NCI-H446 (cell line): ENCODE measurements at regions not wholly inside any gene's neighbourhood (a gene's known extent, or its start where the extent isn't known, plus 50 kb on each side); places are given as distances from the start of the nearest gene placed in this dataset.
"Not testable (repeated sequence)": the region's sequence is repeated elsewhere in the genome, so short reads cannot be mapped to it uniquely, and the experiment has no call there.

ENCODE experiments used
- DNase-seq, 2 experiments: peaks; one replicate each; lab custom pipeline; 2025; lab: John Stamatoyannopoulos, UW

GRCh38 chr7:52352013-52352981 lies 683.1 kb upstream of the POM121L12 start:
- DNase-seq: no peak

- DNase-seq: no peak
Measured at GRCh38 chr7:52344015-52344414, 691.4 kb upstream of the POM121L12 start.

DNA sequence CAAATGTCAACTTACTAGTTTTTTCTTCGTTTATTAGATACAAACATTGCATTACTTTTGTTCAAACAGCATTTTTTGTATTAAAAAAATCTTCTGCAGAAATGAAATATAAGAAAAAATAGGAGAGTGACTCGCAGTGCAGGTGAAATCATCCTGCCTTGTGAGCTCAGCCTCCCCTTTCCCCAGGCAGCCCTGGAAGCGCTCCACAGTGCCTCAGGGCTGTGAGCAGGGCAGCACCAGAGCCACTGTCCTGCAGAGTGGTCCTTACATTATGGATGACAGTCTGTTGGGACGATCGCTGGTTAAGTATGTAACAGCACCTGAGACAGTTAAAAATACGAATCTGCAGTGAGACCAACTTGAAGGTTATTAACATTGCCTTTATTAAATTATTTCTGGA lies 695.4 kb upstream of the POM121L12 start:
- DNase-seq: no peak

DNA sequence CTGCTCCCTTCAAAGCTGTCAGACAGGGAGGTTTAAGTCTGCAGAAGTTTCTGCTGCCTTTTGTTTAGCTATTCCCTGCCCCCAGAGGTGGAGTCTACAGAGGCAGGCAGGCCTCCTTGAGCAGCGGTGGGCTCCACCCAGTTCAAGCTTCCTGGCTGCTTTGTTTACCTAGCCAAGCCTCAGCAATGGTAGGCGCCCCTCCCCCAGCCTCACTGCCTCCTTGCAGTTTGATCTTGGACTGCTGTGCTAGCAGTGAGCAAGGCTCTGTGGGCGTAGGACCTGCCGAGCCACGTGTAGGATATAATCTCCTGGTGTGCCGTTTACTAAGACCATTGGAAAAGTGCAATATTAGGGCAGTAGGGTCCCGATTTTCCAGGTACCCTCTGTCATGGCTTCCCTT lies 707.1 kb upstream of the POM121L12 start:
- DNase-seq: not testable (repeated sequence)

DNA sequence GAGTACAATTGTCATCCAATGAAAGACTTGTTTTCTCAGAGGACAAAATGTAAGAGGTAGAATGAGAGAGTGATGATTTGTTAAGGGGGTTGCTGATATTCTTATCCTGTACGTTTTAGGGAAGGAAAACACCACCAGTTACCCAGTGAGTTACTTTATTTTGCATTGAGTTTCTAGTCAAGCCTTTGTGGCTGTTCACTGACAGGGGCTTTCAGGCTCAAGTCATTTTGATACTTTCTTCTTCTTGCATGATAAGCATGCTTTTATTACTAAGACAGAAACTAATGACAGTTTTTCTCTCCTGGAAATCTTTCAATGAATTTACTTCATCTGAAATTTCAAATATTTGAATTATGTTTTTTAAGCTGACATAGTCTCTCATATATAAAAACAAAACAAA lies 710.2 kb upstream of the POM121L12 start:
- no peak for DNase-seq

DNA sequence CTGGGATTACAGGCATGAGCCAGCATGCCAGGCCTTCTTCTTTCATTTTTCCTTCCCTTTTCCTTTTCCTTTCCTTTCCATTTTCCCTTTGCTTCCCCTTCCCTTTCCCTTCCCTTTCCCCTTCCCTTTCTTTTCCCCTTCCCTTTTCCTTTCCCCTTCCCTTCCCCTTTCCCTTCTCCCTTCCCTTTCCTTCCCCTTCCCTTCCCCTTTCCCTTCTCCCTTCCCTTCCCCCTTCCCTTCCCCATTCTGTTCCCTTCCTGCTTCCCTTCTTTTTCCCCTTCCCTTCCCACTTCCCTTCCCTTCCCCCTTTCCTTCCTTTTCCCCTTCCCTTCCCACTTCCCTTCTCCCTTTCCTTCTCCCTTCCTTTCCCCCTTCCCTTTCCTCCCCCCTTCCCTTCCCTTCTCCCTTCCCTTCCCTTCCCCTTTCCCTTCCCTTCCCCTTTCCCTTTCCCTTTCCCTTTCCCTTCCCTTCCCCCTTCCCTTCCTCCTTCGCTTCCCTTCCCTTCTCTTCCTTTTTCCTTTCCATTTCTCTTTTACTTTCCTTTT lies 712.2 kb upstream of the POM121L12 start:
- DNase-seq: no peak

DNA sequence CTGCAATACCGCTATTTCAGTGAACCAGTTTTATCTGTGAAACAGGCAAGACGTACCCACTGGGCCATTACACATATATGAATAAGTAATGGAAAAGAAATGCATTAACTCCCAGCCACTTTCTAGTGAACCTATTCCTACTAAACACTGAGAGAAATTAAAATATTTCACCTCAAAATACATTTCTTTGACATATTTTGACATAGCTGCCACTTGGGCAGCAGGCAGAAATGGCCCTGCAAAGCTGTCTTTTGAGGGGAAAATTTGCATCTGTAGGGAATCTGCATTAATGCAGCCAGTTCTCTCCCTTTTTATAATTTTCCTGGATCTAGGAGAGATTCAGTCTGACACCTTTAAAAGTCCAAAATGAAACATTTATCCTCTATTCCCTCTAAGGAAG lies 714.8 kb upstream of the POM121L12 start:
- DNase-seq: no peak

DNA sequence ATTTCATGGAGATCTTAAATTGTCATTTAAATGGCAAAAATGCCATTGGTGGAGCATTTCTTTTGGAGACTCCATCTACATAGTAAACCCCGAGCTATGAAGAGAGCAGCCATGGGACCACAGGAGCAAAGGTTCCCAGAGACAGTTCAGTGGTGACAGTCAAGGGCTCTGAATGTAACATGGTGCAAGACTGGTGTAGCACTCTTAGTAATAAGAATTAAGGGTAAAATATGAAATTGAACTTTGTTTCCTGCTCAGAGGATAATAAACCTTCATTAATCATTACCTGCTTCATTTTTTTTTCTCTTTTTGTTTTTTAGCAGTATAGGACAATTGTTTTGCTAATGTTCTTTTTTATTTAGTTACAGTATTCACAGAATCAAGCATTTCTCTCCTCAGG lies 717.5 kb upstream of the POM121L12 start:
- no peak for DNase-seq

- DNase-seq: no peak
Measured at GRCh38 chr7:52311886-52312285, 723.5 kb upstream of the POM121L12 start.

GRCh38 chr7:52309631-52310030 lies 725.8 kb upstream of the POM121L12 start:
- DNase-seq: no peak

DNA sequence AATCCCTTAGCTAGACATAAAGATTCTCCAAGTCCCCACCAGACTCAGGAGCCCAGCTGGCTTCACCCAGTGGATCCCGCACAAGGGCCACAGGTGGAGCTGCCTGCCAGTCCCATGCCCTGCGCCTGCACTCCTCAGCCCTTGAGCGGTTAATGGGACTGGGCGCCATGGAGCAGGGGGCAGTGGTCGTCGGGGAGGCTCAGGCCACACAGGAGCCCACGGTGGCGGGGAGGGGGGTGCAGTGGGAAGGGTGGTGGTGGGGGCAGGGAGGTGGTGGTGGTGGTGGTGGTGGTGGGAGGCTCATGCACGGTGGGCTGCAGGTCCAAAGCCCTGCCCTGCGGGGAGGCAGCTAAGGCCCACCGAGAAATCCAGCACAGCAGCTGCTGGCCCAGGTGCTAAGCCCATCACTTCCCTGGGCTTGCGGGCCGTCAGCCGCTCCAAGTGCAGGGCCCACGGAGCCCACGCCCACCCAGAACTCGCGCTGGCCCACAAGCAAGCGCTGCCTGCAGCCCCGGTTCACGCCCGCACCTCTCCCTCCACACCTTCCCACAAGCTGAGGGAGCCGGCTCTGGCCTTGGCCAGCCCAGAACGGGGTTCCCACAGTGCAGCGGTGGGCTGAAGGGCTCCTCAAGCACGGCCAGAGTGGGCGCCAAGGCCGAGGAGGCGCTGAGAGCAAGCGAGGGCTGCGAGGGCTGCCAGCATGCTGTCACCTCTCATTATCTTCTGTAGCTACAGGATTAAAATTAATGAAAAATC lies 732.5 kb upstream of the POM121L12 start:
- no peak for DNase-seq

- no peak for DNase-seq
Measured at GRCh38 chr7:52297128-52297527, 738.3 kb upstream of the POM121L12 start.

DNA sequence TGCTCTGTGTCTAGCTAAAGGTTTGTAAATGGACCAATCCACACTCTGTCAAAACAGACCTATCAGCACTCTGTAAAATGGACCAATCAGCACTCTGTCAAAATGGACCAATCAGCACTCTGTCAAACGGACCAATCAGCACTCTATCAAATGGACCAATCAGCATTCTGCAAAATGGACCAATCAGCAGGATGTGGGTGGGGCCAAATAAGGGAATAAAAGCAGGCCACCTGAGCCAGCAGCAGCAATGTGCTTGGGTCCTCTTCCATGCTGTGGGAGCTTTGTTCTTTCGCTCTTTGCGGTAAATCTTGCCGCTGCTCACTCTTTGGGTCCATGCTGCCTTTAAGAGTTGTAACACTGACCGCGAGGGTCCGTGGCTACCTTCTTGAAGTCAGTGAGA lies 740.5 kb upstream of the POM121L12 start:
- DNase-seq: no peak

DNA sequence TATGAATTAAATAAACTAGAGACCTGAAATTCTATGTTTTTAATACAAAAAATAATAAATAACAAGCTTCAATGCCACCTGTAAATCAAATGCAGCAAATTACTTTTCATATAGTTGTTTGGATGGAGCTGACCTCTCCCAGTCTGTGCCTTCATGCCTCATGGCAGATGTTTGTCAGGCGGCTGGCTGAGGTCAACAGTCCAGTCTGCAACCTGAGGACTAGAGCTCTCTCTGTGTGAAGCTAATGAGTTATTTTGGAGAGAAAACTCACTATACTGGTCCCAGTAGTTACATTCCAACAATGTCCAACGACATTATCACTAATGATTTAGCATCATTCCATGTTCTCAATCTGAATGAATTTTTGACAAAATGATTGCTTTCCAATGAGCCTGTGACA lies 746.2 kb upstream of the POM121L12 start:
- DNase-seq: no peak

DNA sequence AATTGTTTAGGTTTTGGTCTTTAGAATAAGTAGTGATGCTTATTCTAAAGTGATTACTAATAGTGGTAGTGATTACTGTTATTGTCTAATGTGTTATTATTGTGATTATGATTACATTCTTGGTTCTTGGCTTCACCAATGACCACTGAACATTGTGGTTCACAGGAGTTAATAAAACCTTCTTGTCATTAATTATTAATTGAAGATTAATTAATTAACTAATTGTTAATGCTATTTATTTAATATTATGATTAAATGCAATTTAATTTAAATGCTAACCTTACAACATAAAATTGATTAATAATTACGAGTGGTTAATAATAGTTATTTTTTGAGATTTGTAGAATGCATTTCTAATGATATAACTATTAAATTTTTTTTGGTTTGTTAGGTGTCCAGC lies 747.7 kb upstream of the POM121L12 start:
- DNase-seq: no peak

DNA sequence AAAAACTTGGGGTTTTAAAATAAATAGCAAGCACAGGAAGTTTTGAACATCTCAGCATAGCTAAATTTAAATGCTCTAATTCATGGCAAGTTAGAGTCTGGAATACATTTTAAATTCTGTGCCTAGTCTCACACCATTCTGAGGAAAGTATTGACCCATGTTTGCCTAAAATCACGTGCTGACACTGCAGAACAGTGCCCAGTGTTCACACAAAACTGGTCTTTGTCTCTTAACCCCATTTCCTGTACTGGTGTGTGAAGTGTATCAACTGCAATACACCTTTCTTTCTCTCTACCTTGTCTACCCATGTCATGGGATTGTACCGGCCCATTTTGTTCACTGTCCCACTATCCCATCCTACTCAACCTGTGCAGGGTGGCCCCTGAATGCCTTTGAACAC lies 749.7 kb upstream of the POM121L12 start:
- DNase-seq: no peak

DNA sequence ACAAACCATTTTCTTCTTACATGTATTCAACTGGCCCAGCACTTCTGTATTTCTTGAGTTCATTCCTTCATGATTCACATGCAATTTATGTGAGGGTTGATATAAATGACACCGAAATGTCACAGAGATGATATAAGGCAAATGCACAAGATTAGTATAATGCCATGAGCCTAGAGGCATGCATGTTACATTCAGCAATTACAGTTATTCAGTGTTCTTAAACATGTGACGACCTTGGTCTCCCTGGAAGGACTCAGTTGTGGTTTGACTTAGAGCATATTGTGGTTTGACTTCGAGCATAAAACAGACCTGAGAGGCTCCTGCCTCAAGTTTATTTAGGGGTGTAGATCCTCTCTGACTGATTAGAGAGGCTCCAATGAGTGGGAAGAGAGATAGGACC lies 752.1 kb upstream of the POM121L12 start:
- no peak for DNase-seq

- no peak for DNase-seq
Measured at GRCh38 chr7:52273685-52274610, 761.5 kb upstream of the POM121L12 start.

- DNase-seq: no peak
Measured at GRCh38 chr7:52271703-52272102, 763.7 kb upstream of the POM121L12 start.

- DNase-seq: no peak
Measured at GRCh38 chr7:52270301-52270700, 765.1 kb upstream of the POM121L12 start.

GRCh38 chr7:52269669-52270068 lies 765.8 kb upstream of the POM121L12 start:
- DNase-seq: no peak

GRCh38 chr7:52261057-52261456 lies 774.4 kb upstream of the POM121L12 start:
- no peak for DNase-seq
